ENCODE measurements at regions not wholly inside any gene's neighbourhood (a gene's known extent, or its start where the extent isn't known, plus 50 kb on each side); places are given as distances from the start of the nearest gene placed in this dataset.

- Histone ChIP-seq H3K4me3 (no peak overlapping the region), H3K4me1 (replicated peaks) (no peaks in the 10 kb centered on the region), H3K27me3 (replicated peaks; ENCODE audit: insufficient read depth) (no peaks in the 10 kb centered on the region), H3K27ac (no peak overlapping the region), H3K9me3 (no peaks in the 10 kb centered on the region), H3K36me3 (no peaks in the 10 kb centered on the region)
- no peak for DNase-seq (ENCODE audit: low spot score)
- intact Hi-C loops (cut with DNase I): no loop called here
- TF ChIP-seq, protein P1, sequence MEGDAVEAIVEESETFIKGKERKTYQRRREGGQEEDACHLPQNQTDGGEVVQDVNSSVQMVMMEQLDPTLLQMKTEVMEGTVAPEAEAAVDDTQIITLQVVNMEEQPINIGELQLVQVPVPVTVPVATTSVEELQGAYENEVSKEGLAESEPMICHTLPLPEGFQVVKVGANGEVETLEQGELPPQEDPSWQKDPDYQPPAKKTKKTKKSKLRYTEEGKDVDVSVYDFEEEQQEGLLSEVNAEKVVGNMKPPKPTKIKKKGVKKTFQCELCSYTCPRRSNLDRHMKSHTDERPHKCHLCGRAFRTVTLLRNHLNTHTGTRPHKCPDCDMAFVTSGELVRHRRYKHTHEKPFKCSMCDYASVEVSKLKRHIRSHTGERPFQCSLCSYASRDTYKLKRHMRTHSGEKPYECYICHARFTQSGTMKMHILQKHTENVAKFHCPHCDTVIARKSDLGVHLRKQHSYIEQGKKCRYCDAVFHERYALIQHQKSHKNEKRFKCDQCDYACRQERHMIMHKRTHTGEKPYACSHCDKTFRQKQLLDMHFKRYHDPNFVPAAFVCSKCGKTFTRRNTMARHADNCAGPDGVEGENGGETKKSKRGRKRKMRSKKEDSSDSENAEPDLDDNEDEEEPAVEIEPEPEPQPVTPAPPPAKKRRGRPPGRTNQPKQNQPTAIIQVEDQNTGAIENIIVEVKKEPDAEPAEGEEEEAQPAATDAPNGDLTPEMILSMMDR (IDR thresholded peaks at IDR 0.05): no peak
- TF ChIP-seq POLR2AphosphoS5 (IDR thresholded peaks at IDR 0.05) (no peak), POLR2A (IDR thresholded peaks at IDR 0.05) (no peak)
These were observed 123.6 kb downstream of the TUSC7 start for GRCh38 chr3:116833202-116833601.

- no peaks in the 10 kb centered on the region for H3K4me1 ChIP-seq (replicated peaks)
- 88% methylated on average over 1 of the region's 1 CpG for WGBS
- no peaks in the 10 kb centered on the region for H3K9me3 ChIP-seq
- no peaks in the 10 kb centered on the region for H3K36me3 ChIP-seq
- TF ChIP-seq POLR2AphosphoS5 (IDR thresholded peaks at IDR 0.05) (no peak), POLR2A (IDR thresholded peaks at IDR 0.05) (no peak)
- TF ChIP-seq, protein P1 (IDR thresholded peaks at IDR 0.05): no peak
- H3K27me3 ChIP-seq (replicated peaks; ENCODE audit: insufficient read depth): no peaks in the 10 kb centered on the region
- H3K4me3 ChIP-seq: no peak overlapping the region
- no peak overlapping the region for H3K27ac ChIP-seq
- DNase-seq (ENCODE audit: low spot score): no peak
- intact Hi-C loops (cut with DNase I): no loop called here
These were observed 125.2 kb downstream of the TUSC7 start for GRCh38 chr3:116834816-116835215.

DNA sequence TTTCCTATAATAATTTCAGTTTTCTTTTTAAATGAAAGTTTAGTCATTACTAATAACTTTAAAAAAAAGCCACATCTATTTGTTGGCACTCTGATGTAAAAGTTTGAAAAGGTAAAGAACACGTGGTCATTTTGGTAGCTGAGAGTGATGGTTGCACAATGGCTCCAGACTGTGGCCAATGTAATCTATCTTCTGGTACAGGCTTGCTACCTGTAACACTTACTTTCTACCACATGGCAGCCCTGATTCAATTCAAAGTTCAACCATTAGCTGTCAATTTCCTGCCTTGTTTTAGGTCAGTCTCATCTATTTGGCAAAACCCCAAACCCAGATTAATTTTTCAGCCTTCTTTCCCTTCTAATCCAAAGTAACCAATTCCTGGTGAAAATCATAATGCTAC is 126.1 kb downstream of the TUSC7 start:
- no peak for DNase-seq (ENCODE audit: low spot score)
- Histone ChIP-seq H3K4me3 (no peak overlapping the region), H3K27me3 (replicated peaks; ENCODE audit: insufficient read depth) (no peaks in the 10 kb centered on the region), H3K4me1 (replicated peaks) (no peaks in the 10 kb centered on the region), H3K9me3 (no peaks in the 10 kb centered on the region), H3K36me3 (no peaks in the 10 kb centered on the region), H3K27ac (no peak overlapping the region)
- TF ChIP-seq, protein P1 (IDR thresholded peaks at IDR 0.05): no peak
- no peak for TF ChIP-seq POLR2AphosphoS5 (IDR thresholded peaks at IDR 0.05)
- no peak for TF ChIP-seq POLR2A (IDR thresholded peaks at IDR 0.05)
- intact Hi-C loops (cut with DNase I): no loop called here
- WGBS: 59% methylated on average over 1 of the region's 1 CpG

DNA sequence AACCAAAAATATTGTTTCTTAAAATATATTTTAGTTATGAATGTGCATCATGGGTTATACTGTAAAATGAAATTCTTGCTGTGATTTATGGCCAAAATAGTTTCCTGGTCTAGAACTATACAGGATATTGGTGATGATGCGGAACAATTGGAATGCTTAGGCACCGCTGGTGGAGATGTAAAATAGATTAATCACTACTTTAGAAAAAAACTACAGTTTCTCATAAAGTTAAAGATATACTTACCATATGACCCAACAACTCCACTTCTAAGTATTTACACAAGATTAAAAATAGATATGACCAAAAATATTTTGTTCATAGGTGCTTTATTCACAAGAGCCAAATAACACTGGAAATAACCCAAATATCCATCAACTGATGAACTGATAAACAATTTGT is 126.7 kb downstream of the TUSC7 start:
- TF ChIP-seq POLR2AphosphoS5 (IDR thresholded peaks at IDR 0.05) (no peak), POLR2A (IDR thresholded peaks at IDR 0.05) (no peak)
- TF ChIP-seq, protein P1 (IDR thresholded peaks at IDR 0.05): no peak
- Histone ChIP-seq H3K36me3 (no peaks in the 10 kb centered on the region), H3K4me3 (no peak overlapping the region), H3K27ac (no peak overlapping the region), H3K9me3 (no peaks in the 10 kb centered on the region), H3K27me3 (replicated peaks; ENCODE audit: insufficient read depth) (no peaks in the 10 kb centered on the region), H3K4me1 (replicated peaks) (no peaks in the 10 kb centered on the region)
- WGBS: 57% methylated on average over 2 of the region's 2 CpGs
- intact Hi-C loops (cut with DNase I): no loop called here
- no peak for DNase-seq (ENCODE audit: low spot score)

DNA sequence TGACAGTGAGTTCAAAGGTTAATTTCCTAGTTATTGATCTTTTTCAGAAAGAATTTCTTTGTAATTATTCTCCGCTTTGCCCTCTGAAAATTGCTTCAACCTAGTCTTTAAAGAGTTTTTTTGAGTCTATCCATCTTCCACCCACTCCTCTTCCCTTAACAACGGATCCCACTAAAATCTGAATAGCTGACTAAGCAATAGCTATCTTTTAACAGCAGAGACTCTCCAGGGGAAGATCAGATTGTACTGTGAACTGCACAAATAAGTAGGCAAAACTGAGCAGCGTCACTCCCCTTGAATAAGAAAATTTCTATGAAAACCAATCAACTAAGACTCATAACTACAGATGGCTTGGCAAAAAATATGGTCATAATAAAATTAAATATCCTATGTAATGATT is 127.9 kb downstream of the TUSC7 start:
- no peaks in the 10 kb centered on the region for H3K36me3 ChIP-seq
- no peak for TF ChIP-seq POLR2A (IDR thresholded peaks at IDR 0.05)
- TF ChIP-seq, protein P1 (IDR thresholded peaks at IDR 0.05): no peak
- no peak for TF ChIP-seq POLR2AphosphoS5 (IDR thresholded peaks at IDR 0.05)
- 79% methylated on average over 3 of the region's 3 CpGs for WGBS
- H3K4me1 ChIP-seq (replicated peaks): no peaks in the 10 kb centered on the region
- no peak overlapping the region for H3K27ac ChIP-seq
- DNase-seq (ENCODE audit: low spot score): no peak
- no peaks in the 10 kb centered on the region for H3K9me3 ChIP-seq
- intact Hi-C loops (cut with DNase I): no loop called here
- H3K4me3 ChIP-seq: no peak overlapping the region
- H3K27me3 ChIP-seq (replicated peaks; ENCODE audit: insufficient read depth): no peaks in the 10 kb centered on the region

All from prostate gland (tissue), 2 donors.